HEK293 (cell line): ENCODE measurements at regions not wholly inside any gene's neighbourhood (a gene's known extent, or its start where the extent isn't known, plus 50 kb on each side); places are given as distances from the start of the nearest gene placed in this dataset.

ENCODE experiments used
- CTCF ChIA-PET: fragments of 350-600 bp; formaldehyde crosslinking; extraction: SDS; loops from one replicate; lab custom pipeline; 2021; ENCODE audit warnings: antibody characterized with exemption; lab: Yijun Ruan, JAX
- POLR2A ChIA-PET: fragments of 300-600 bp; formaldehyde crosslinking; extraction: SDS; loops from one replicate; lab custom pipeline; 2020; ENCODE audit warnings: antibody characterized with exemption, inconsistent platforms; lab: Yijun Ruan, JAX
- H3K27ac ChIP-seq: fragments of 200-500 bp; sonication (Bioruptor generic); 2 replicates; pipeline ENCODE4 v1.5.1; 2014; ENCODE audit warnings: low read depth, low read length, control low read depth, inconsistent platforms; ENCODE audit errors: extremely low read depth
- H3K36me3 ChIP-seq, 2 experiments: fragments of 200-500 bp in 1 of 2; sonication (Bioruptor generic) in 1 of 2; 1 replicate in 1 of 2; 2 replicates in 1 of 2; pipeline ENCODE4 v1.5.1; 2014 to 2017; ENCODE audit warnings: inconsistent platforms in 2 of 2, low read length in 2 of 2; ENCODE audit not compliant: control insufficient read depth in 2 of 2, insufficient read depth in 1 of 2
- H3K4me1 ChIP-seq: fragments of 200-500 bp; sonication (Bioruptor generic); 2 replicates; pipeline ENCODE4 v1.5.1; 2014; ENCODE audit warnings: mild to moderate bottlenecking, low read length, inconsistent platforms; ENCODE audit not compliant: control insufficient read depth, insufficient read depth
- H3K4me3 ChIP-seq: 2 replicates; pipeline ENCODE4 v1.5.1; 2011; ENCODE audit warnings: low read depth, mild to moderate bottlenecking, control low read depth, low read length, moderate library complexity
- H3K9me3 ChIP-seq: fragments of 200-500 bp; sonication (Bioruptor generic); 2 replicates; pipeline ENCODE4 v1.5.1; 2014; ENCODE audit warnings: low read depth, low read length, inconsistent platforms; ENCODE audit not compliant: control insufficient read depth, insufficient read depth
- IKZF3 ChIP-seq: fragments of 450-650 bp; IDR thresholded peaks from 2 replicates; pipeline ENCODE4 v1.5.0; 2018; ENCODE audit warnings: missing biosample characterization, mild to moderate bottlenecking, missing genetic modification characterization, moderate library complexity
- KLF16 ChIP-seq: fragments of 450-650 bp; formaldehyde crosslinking; IDR thresholded peaks from 2 replicates; pipeline ENCODE4 v1.5.1; 2017; ENCODE audit warnings: missing biosample characterization, missing genetic modification characterization
- KLF8 ChIP-seq: fragments of 450-650 bp; formaldehyde crosslinking; IDR thresholded peaks from 2 replicates; pipeline ENCODE4 v1.5.1; 2016; ENCODE audit warnings: missing biosample characterization, missing genetic modification characterization
- OSR2 ChIP-seq: fragments of 450-650 bp; formaldehyde crosslinking; IDR thresholded peaks from 2 replicates; pipeline ENCODE4 v1.5.1; 2016; ENCODE audit warnings: missing biosample characterization, missing genetic modification characterization
- REPIN1 ChIP-seq: fragments of 450-650 bp; formaldehyde crosslinking; IDR thresholded peaks from 2 replicates; pipeline ENCODE4 v1.5.1; 2017; ENCODE audit warnings: missing biosample characterization, missing genetic modification characterization, low read depth
- ZBTB21 ChIP-seq: fragments of 450-650 bp; formaldehyde crosslinking; IDR thresholded peaks from 2 replicates; pipeline ENCODE4 v1.5.1; 2017; ENCODE audit warnings: missing biosample characterization, missing genetic modification characterization
- ZFP41 ChIP-seq: fragments of 450-650 bp; formaldehyde crosslinking; IDR thresholded peaks from 2 replicates; pipeline ENCODE4 v1.5.1; 2016; ENCODE audit warnings: missing biosample characterization, missing genetic modification characterization, borderline replicate concordance
- ZNF169 ChIP-seq: fragments of 450-650 bp; formaldehyde crosslinking; IDR thresholded peaks from 2 replicates; pipeline ENCODE4 v1.5.1; 2016; ENCODE audit warnings: missing biosample characterization, missing genetic modification characterization
- ZNF23 ChIP-seq: fragments of 450-650 bp; formaldehyde crosslinking; IDR thresholded peaks from 2 replicates; pipeline ENCODE4 v1.5.1; 2016; ENCODE audit warnings: missing biosample characterization, missing genetic modification characterization, borderline replicate concordance
- ZNF248 ChIP-seq: fragments of 450-650 bp; formaldehyde crosslinking; IDR thresholded peaks from 2 replicates; pipeline ENCODE4 v1.5.1; 2017; ENCODE audit warnings: missing biosample characterization, missing genetic modification characterization
- ZNF354C ChIP-seq: fragments of 450-650 bp; formaldehyde crosslinking; IDR thresholded peaks from 2 replicates; pipeline ENCODE4 v1.5.1; 2016; ENCODE audit warnings: missing biosample characterization, missing genetic modification characterization, low read depth, borderline replicate concordance
- ZNF473 ChIP-seq: fragments of 450-650 bp; formaldehyde crosslinking; IDR thresholded peaks from 2 replicates; pipeline ENCODE4 v1.5.1; 2017; ENCODE audit warnings: missing biosample characterization, missing genetic modification characterization
- ZNF501 ChIP-seq: fragments of 450-650 bp; formaldehyde crosslinking; IDR thresholded peaks from 2 replicates; pipeline ENCODE4 v1.5.1; 2016; ENCODE audit warnings: missing biosample characterization, missing genetic modification characterization
- ZNF530 ChIP-seq: fragments of 450-650 bp; formaldehyde crosslinking; IDR thresholded peaks from 2 replicates; pipeline ENCODE4 v1.5.1; 2016; ENCODE audit warnings: low read depth, missing biosample characterization, missing genetic modification characterization
- ZNF571 ChIP-seq: fragments of 450-650 bp; formaldehyde crosslinking; IDR thresholded peaks from 2 replicates; pipeline ENCODE4 v1.5.0; 2017; ENCODE audit warnings: missing biosample characterization, missing genetic modification characterization
- ZNF600 ChIP-seq: fragments of 450-650 bp; formaldehyde crosslinking; IDR thresholded peaks from 2 replicates; pipeline ENCODE4 v1.5.1; 2016; ENCODE audit warnings: missing biosample characterization, missing genetic modification characterization
- ZNF629 ChIP-seq: fragments of 450-650 bp; formaldehyde crosslinking; IDR thresholded peaks from 2 replicates; pipeline ENCODE4 v1.5.1; 2017; ENCODE audit warnings: missing biosample characterization, missing genetic modification characterization
- ZNF768 ChIP-seq: fragments of 450-650 bp; formaldehyde crosslinking; IDR thresholded peaks from 2 replicates; pipeline ENCODE4 v1.5.1; 2018; ENCODE audit warnings: missing biosample characterization, mild to moderate bottlenecking, missing genetic modification characterization
- ZNF830 ChIP-seq: fragments of 450-650 bp; IDR thresholded peaks from 2 replicates; pipeline ENCODE4 v1.5.0; 2018; ENCODE audit warnings: missing biosample characterization, missing genetic modification characterization, low read depth, mild to moderate bottlenecking, moderate library complexity
- TF ChIP-seq, protein P1 (sequence below): IDR thresholded peaks from 2 replicates; pipeline ENCODE4 v1.6.1; 2011; ENCODE audit warnings: mild to moderate bottlenecking, low read depth, low read length, borderline replicate concordance
- TF ChIP-seq, protein P2 (sequence below): fragments of 450-650 bp; formaldehyde crosslinking; IDR thresholded peaks from 2 replicates; pipeline ENCODE4 v1.5.1; 2017; ENCODE audit warnings: missing biosample characterization, missing genetic modification characterization
- TF ChIP-seq, protein P3 (sequence below): fragments of 450-650 bp; formaldehyde crosslinking; IDR thresholded peaks from 2 replicates; pipeline ENCODE4 v1.5.1; 2017; ENCODE audit warnings: missing biosample characterization, mild to moderate bottlenecking, missing genetic modification characterization, moderate library complexity
- TF ChIP-seq, protein P4 (sequence below): fragments of 450-650 bp; formaldehyde crosslinking; IDR thresholded peaks from 2 replicates; pipeline ENCODE4 v1.5.1; 2017; ENCODE audit warnings: missing biosample characterization, missing genetic modification characterization
- TF ChIP-seq, protein P5 (sequence below): fragments of 450-650 bp; formaldehyde crosslinking; IDR thresholded peaks from 2 replicates; pipeline ENCODE4 v1.5.1; 2016; ENCODE audit warnings: missing biosample characterization, missing genetic modification characterization

DNA sequence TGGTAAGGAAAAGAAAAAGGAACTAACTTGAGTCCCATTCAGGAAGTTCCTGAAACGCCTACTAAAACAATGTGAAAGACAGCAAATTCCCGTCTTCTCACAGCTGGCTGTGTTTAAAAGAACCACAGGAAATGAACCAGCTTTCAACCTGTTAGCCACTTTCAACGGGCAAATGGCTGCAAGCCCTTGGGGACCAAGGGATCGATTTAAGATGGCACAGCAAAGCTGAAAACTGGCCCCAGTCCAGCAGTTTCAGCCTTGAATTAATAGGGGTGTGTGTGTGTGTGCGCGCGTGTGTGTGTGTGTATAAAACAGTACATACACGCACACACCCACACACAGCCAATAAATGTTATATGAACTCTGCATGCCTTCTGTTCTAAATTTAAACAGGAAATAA, 168.7 kb upstream of the TMCO5A start:
- CTCF ChIA-PET, result interaction anchor here (0.6 to 0.8 kb wide), 2 partner anchors 10 to 56 kb away, joined by 3 to 4 read pairs; no protein-coding TSS in a partner anchor
- no peak overlapping the region for H3K4me3 ChIP-seq
- H3K36me3 ChIP-seq, result no peaks in the 10 kb centered on the region
- no peak overlapping the region for H3K27ac ChIP-seq
- POLR2A ChIA-PET, result no interaction called here
- no peaks in the 10 kb centered on the region for H3K9me3 ChIP-seq
- TF ChIP-seq ZFP41 (tag by site-specific recombination), result no peak
- TF ChIP-seq ZNF629 (tag by site-specific recombination), result no peak
- TF ChIP-seq OSR2 (tag by site-specific recombination), result no peak
- no peak for TF ChIP-seq ZNF169 (tag by site-specific recombination)
- TF ChIP-seq ZNF248 (tag by site-specific recombination), result no peak
- no peak for TF ChIP-seq ZNF571 (tag by site-specific recombination)
- TF ChIP-seq, protein P1, sequence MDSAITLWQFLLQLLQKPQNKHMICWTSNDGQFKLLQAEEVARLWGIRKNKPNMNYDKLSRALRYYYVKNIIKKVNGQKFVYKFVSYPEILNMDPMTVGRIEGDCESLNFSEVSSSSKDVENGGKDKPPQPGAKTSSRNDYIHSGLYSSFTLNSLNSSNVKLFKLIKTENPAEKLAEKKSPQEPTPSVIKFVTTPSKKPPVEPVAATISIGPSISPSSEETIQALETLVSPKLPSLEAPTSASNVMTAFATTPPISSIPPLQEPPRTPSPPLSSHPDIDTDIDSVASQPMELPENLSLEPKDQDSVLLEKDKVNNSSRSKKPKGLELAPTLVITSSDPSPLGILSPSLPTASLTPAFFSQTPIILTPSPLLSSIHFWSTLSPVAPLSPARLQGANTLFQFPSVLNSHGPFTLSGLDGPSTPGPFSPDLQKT, result no peak
- no peaks in the 10 kb centered on the region for H3K4me1 ChIP-seq

DNA sequence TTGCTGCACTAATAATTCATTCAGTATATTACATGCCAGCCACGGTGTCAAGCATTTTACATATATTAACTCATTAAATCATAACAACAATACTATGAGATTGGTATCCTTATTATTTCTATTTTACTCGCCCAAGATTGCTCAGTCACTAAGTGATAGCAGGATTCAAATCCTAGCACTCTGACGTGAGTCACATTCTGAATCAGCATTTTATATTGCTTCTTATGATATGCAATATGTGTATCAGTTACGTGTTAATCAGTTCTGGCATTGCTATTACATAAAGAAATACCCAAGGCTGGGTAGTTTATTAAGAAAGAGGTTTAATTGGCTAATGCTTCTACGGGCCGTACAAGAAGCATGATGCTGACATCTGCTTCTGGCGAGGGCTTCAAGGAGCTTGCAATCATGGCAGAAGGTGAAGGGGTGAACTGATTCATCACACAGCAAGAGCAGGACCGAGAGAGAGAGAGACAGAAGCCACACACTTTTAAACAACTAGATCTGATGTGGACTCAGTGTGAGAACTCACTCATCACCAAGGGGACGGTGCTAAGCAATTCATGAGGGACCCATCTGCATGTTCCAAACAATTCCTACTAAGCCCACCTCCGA, 166.5 kb upstream of the TMCO5A start:
- H3K4me1 ChIP-seq, result no peaks in the 10 kb centered on the region
- CTCF ChIA-PET, result no interaction called here
- H3K4me3 ChIP-seq, result no peak overlapping the region
- TF ChIP-seq, protein P2, sequence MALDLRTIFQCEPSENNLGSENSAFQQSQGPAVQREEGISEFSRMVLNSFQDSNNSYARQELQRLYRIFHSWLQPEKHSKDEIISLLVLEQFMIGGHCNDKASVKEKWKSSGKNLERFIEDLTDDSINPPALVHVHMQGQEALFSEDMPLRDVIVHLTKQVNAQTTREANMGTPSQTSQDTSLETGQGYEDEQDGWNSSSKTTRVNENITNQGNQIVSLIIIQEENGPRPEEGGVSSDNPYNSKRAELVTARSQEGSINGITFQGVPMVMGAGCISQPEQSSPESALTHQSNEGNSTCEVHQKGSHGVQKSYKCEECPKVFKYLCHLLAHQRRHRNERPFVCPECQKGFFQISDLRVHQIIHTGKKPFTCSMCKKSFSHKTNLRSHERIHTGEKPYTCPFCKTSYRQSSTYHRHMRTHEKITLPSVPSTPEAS (tag by site-specific recombination), result no peak
- TF ChIP-seq ZNF830 (tag by site-specific recombination) (no peak), ZNF768 (tag by site-specific recombination) (no peak), ZNF530 (tag by site-specific recombination) (no peak), KLF8 (tag by site-specific recombination) (no peak), ZNF473 (tag by site-specific recombination) (no peak), ZNF354C (no peak), ZNF23 (tag by site-specific recombination) (no peak), ZNF600 (no peak), IKZF3 (no peak), REPIN1 (no peak), ZNF501 (tag by site-specific recombination) (no peak), ZBTB21 (tag by site-specific recombination) (no peak), KLF16 (tag by site-specific recombination) (no peak)
- TF ChIP-seq, protein P3, sequence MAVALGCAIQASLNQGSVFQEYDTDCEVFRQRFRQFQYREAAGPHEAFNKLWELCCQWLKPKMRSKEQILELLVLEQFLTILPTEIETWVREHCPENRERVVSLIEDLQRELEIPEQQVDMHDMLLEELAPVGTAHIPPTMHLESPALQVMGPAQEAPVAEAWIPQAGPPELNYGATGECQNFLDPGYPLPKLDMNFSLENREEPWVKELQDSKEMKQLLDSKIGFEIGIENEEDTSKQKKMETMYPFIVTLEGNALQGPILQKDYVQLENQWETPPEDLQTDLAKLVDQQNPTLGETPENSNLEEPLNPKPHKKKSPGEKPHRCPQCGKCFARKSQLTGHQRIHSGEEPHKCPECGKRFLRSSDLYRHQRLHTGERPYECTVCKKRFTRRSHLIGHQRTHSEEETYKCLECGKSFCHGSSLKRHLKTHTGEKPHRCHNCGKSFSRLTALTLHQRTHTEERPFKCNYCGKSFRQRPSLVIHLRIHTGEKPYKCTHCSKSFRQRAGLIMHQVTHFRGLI, result no peak
- TF ChIP-seq, protein P4, sequence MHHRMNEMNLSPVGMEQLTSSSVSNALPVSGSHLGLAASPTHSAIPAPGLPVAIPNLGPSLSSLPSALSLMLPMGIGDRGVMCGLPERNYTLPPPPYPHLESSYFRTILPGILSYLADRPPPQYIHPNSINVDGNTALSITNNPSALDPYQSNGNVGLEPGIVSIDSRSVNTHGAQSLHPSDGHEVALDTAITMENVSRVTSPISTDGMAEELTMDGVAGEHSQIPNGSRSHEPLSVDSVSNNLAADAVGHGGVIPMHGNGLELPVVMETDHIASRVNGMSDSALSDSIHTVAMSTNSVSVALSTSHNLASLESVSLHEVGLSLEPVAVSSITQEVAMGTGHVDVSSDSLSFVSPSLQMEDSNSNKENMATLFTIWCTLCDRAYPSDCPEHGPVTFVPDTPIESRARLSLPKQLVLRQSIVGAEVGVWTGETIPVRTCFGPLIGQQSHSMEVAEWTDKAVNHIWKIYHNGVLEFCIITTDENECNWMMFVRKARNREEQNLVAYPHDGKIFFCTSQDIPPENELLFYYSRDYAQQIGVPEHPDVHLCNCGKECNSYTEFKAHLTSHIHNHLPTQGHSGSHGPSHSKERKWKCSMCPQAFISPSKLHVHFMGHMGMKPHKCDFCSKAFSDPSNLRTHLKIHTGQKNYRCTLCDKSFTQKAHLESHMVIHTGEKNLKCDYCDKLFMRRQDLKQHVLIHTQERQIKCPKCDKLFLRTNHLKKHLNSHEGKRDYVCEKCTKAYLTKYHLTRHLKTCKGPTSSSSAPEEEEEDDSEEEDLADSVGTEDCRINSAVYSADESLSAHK, result no peak
- TF ChIP-seq, protein P5, sequence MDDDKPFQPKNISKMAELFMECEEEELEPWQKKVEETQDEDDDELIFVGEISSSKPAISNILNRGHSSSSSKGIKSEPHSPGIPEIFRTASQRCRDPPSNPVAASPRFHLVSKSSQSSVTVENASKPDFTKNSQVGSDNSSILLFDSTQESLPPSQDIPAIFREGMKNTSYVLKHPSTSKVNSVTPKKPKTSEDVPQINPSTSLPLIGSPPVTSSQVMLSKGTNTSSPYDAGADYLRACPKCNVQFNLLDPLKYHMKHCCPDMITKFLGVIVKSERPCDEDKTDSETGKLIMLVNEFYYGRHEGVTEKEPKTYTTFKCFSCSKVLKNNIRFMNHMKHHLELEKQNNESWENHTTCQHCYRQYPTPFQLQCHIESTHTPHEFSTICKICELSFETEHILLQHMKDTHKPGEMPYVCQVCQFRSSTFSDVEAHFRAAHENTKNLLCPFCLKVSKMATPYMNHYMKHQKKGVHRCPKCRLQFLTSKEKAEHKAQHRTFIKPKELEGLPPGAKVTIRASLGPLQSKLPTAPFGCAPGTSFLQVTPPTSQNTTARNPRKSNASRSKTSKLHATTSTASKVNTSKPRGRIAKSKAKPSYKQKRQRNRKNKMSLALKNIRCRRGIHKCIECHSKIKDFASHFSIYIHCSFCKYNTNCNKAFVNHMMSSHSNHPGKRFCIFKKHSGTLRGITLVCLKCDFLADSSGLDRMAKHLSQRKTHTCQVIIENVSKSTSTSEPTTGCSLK (tag by site-specific recombination), result no peak
- no peaks in the 10 kb centered on the region for H3K9me3 ChIP-seq
- H3K27ac ChIP-seq, result no peak overlapping the region
- H3K36me3 ChIP-seq, result no peaks in the 10 kb centered on the region
- POLR2A ChIA-PET, result no interaction called here
